H54 (cell line): ENCODE measurements at regions not wholly inside any gene's neighbourhood (a gene's known extent, or its start where the extent isn't known, plus 50 kb on each side); places are given as distances from the start of the nearest gene placed in this dataset.
"Not testable (repeated sequence)": the region's sequence is repeated elsewhere in the genome, so short reads cannot be mapped to it uniquely, and the experiment has no call there.

Experiments
- DNase-seq: peaks from one replicate; pipeline ENCODE4 v3.0.0; 2011; ENCODE audit warnings: low spot score, mixed read lengths; ENCODE audit not compliant: insufficient read length
- FAIRE-seq: peaks from 3 replicates; lab custom pipeline; 2011; peaks lifted over from hg19 to GRCh38; lab: Jason Lieb, UNC
- POLR2A ChIP-seq: IDR thresholded peaks from 2 replicates; pipeline ENCODE4 v1.6.1; 2011; ENCODE audit warnings: low read depth, mild to moderate bottlenecking, low read length

DNA sequence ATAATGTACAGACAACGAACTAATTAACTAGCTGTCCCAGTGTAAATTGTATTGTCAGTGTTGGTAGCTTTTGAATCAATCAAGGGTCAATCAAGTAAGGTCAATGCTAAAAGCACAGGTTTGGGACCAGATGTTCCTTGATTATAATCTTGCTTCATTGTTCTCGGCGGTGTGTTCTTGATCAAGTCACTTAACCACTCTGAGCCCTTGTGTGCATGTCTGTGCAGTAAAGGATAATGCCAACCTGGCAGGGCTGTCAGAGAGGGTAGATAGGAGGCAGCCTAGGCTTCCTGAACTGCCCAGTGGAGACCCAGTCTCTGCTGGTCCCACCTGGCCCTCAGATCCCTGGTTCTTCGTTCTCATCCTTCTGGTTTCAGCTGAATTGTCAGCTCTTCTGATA, 221.0 kb downstream of the EMX2 start:
- no peak for FAIRE-seq
- no peak for DNase-seq
- no peak for TF ChIP-seq POLR2A

DNA sequence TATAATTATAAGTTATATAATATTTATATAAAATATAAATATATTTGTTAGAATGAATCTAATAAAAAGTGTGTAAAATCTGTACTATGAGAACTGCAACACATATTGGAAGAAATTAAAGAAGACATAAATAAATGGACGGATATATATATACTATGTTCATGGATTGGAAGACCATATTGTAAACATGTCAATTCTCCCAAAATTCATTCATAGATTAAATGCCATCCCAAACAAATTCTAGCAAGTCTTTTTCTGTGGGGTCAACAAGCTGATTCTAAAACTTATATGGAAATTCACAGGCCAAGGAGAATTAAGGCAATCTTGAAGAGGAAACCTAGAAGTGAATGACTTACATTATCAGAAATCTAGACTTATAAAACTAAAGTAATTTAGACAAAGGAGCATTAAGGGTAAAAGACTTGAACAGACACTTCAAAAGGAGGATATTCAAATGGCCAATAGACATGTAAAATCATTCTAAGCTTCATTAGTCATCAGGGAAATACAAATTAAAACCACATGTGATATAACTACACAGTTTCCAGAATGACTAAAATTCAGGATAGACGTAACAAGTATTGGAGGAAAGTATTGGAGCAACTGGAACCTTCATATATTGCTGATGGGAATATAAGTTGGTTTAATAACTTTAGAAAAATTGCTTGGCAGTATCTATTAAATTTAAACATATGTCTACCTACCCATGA, 225.9 kb downstream of the EMX2 start:
- no peak for FAIRE-seq
- no peak for TF ChIP-seq POLR2A

DNA sequence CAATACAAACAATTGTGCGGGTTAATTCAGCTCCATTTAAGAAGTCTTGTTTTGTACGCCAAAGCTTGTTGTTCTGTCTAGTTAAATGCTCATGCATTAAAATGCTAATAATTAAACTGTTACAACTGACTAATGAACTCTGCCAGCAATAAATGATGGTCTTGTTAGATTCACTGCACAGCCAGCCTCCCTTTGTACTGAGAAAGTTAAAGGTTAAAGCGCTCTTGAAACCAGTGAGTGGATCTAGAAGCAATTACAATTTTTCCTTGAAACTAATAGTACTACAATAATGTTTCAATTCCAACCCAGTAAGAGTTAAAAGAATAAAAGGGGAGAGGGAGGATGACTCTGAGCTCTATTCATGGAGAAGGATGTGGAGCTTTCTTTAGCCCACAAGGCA, 233.0 kb downstream of the EMX2 start:
- TF ChIP-seq POLR2A: no peak
- no peak for DNase-seq
- FAIRE-seq: no peak

More for the DNA sequence above, 225.9 kb downstream of the EMX2 start:
- DNase-seq: no peak

DNA sequence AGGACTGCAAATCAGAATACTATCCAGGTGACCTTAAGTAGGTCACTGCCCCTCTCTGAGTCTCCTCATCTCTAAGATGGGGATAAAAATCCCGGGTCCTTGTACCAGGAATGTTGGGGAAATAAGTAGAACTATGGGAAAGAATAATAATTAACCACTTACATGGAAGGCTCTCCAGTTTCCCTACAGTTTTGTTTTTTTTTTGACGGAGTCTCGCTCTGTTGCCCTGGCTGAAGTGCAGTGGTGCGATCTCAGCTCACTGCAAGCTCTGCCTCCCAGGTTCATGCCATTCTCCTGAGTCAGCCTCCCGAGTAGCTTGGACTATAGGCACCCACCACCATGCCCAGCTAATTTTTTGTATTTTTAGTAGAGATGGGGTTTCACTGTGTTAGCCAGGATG, 234.7 kb downstream of the EMX2 start:
- not testable (repeated sequence) for DNase-seq, FAIRE-seq

DNA sequence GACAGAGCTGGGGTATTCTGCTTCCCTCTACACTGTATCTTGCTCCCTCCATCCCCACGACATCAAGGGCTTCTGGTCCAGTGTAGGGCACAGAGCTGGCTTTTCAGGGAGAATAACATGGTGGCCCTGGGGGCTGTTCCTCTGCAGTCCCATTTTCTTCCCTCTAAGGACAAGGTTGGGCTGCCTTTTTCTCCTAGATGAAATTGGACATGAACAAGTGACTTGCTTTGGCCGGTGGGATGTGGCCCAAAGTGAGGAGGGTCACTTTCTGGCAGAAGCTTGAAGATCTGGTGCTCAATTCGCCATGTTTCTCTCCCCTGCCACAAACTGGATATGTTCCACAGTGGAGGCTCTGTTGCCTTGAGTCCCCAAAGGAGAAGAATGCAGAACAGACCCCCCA, 235.7 kb downstream of the EMX2 start:
- FAIRE-seq (no peak), DNase-seq (no peak)
- TF ChIP-seq POLR2A: no peak

DNA sequence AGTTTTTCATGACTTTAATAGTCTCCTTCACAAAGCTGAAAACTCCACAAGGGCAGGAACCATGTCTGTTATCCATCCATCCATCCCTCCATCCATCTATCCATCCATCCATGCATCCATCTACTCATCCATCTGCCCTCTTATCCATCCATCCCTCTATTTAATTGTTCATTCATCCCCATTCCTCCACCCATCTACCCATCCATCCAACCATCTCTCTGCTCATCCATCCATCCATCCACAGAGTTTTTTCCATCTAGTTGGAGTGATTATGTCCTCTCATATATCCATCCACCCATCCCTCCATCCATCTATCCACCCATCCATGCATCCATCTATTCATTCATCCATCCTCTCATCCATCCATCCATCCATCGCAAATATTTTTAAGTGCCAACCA, 237.9 kb downstream of the EMX2 start:
- TF ChIP-seq POLR2A: no peak
- FAIRE-seq (no peak), DNase-seq (no peak)

DNA sequence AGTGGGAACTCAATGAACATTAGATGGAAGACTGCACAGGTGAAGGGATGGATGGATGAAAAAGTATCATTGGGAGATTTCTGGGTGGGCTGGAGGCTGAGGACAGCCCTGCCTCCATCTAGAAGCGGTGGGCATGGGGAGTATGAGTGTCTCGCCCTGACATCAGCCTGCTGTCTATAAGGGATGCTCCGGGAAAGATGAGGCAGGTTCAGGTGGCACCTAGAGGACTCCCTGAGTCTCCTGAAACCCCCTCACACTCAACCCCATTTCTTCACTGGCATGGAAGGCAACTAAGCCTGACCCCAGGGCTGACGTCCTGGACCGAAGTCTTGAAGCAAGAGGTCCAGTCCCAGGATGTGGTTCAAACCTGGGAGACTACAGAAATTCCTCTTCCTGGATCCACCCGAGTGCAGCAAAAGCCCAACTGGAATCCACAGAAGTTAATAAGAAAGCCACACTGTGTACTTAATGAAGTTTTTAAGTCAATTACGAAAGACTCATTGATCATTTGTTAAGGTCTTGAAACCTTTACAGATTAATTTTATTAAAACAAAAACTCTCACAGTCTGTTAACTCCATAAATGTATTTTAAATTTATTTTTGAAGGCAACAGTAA, 238.8 kb downstream of the EMX2 start:
- FAIRE-seq (no peak), DNase-seq (no peak)
- no peak for TF ChIP-seq POLR2A

DNA sequence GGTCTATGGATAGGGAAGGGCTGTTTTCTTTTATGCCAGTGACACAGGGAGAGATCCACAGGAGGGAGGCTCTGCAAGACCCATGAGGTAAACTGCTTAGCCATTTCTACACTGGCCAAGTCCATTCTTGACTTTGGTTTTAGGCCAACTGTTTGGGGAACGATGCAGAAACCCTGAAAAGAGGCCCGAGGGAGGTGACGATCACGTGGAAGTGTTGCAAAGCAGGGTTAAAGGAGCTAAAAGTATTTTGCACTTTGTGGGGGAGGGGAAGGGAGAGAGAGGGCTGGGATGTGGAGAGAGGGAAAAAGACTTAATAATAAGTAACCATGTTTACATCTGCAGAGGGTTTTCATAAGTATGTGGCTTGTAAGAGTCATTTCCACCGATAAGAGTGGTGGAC, 239.7 kb downstream of the EMX2 start:
- no peak for FAIRE-seq
- no peak for TF ChIP-seq POLR2A
- DNase-seq: no peak

DNA sequence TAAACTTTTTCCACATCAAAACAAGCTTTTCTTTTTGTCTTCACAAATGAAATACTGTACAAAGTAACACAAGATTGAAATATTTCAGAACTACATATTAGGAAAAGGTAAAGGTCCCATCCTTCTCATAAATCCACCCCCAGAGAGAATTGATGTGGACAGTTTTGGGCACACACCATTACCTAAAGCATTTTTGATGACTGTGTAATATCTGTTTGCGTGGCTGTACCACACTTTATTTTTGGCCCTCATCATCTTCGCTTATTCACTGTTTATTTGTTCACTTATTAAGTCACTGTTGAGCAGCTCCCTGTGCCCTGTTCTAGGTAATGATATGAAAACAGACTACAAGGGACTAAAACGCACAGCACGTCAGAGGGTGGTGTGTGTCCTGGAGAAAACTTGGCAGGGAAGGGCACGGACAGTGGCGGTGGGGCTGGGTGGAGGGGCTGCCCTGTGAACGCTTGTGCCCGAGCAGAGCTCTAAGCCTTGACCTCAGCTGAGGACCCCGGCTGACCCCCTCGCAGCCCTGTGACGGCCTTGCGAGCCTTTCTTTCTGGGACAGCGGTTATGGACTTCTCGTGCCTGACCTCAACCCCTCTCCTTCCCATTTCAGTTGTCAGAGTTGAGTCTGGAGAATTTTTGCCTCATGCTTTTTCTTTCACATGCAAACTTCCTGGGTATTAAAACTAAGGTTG, 241.3 kb downstream of the EMX2 start:
- TF ChIP-seq POLR2A: no peak
- DNase-seq: no peak
- no peak for FAIRE-seq

DNA sequence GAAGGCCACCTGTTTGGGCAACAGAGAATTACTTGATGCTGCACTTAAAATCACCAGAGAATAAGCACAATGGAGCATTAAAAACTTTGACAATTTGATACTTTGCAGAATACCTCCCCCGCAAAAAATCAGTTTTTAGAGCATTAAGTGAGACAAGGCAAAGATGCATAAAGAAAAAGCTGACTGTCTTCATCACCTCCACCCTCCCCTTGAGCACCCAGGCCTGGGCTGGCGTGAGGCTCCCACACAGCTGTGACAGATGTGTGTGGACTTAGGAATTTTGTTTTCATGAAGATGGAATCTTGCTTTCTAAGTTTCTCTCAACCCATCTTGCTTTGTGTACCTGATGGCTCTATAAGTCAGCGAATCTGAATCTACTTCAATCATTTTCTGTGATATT, 242.2 kb downstream of the EMX2 start:
- no peak for DNase-seq
- no peak for FAIRE-seq
- no peak for TF ChIP-seq POLR2A

DNA sequence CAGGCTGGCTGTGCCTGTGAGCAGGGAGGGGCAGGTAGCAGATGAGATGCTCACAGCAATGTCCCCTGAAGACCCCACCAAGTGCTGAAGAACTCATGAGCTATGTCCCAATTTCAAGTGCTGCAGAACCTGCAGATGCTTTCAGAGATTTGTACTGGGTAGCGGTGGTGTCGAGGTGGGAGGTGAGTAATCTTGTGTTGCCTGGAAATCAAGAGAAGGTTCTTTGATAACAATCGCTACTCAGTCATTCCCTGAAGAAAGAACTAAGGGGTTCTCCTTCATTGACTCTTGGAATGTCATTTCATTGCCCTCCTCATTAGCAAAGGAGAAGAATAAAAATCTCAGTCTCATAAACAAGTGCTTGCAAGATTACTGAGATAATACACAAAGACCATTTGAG, 246.4 kb downstream of the EMX2 start:
- TF ChIP-seq POLR2A: no peak

DNA sequence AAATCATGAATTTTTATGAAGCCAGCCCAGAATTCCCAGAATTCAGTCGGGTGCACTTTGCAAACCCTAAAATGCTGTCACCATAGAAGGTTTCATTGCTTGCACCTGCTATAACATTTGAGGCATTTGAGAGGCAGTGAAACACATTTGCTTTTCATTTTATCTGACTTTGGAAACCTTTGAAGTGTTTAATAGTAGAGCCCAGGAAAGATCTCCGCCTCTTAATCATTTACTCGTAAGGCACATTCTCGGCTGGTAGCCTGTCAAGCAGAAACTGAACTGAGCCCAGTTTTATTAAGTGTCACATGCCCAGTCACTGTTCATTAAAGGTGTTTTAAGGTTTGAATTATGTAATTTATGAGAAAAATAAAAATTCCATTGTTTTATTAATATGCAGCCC, 247.6 kb downstream of the EMX2 start:
- no peak for TF ChIP-seq POLR2A
- FAIRE-seq (no peak), DNase-seq (no peak)

More for the DNA sequence above, 246.4 kb downstream of the EMX2 start:
- no peak for FAIRE-seq
- no peak for DNase-seq

DNA sequence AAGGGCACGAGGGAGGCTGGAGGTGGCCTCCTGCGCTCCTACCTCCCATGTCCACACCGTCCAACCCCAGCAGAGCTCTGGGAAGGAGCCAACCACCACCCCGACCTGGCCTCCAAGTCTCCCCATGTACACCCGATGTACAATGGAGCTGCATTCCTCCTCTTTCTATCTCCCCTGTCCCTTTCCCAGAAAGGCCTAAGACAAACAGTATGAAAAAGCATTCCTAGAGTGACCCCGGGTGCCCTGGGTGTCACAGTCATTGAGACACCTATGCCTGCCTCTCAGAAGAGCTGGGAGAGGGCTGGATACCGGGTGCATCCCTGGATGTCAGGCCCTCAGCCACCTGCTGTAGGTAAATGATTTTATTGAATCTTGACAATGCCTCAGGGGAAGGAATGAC, 248.1 kb downstream of the EMX2 start:
- no peak for DNase-seq
- no peak for TF ChIP-seq POLR2A
- no peak for FAIRE-seq

DNA sequence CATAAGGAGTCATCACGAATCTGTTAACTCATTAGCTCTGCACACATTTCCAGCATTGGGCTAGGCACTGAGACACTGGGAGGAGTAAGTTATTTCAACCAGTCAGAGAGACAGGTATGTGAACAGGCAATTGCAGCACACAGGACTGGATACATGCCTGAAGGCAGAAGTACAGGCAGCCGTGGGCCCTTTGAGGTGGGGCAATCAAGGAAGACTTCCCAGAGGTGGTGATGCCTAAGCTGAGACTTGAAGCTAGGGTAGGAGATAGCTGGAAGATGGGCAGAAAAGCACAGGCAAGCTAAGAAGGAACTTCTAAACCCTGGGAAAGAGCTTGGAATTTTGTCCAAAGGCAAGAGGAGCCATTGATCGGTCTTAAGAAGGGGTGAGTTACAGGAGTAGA, 249.7 kb downstream of the EMX2 start:
- FAIRE-seq (no peak), DNase-seq (no peak)

More for the DNA sequence above, 249.7 kb downstream of the EMX2 start:
- TF ChIP-seq POLR2A: no peak
